Left cardiac atrium (tissue), 4 donors: ENCODE measurements at regions not wholly inside any gene's neighbourhood (a gene's known extent, or its start where the extent isn't known, plus 50 kb on each side); places are given as distances from the start of the nearest gene placed in this dataset.

Experiments
- ATAC-seq, 2 donors: fragments of 200-7000 bp; cut with Tn5 transposase; one replicate each; pipeline ENCODE4 v1.9.1; 2020; ENCODE audit warnings: mild to moderate bottlenecking in 2 of 2, moderate library complexity in 2 of 2
- DNase-seq: peaks from one replicate; pipeline ENCODE4 v3.0.0-alpha.2; 2020
- intact Hi-C, 2 donors: fragments of 100-400 bp; cut with DNase I; formaldehyde crosslinking; loops; one replicate each; pipeline versions ENCODE4 v1.14.1 to v1.15.1; 2022 to 2023
- donor health status: DM: no; HTN: yes; CAD: no.
- donor health status: DM: no; HTN: yes; CAD: no; lungs with severe emphysema.
- donor health status: DM: yes; HTN: yes; CAD: no.
- donor health status: Dilated cardiomyopathy.

DNA sequence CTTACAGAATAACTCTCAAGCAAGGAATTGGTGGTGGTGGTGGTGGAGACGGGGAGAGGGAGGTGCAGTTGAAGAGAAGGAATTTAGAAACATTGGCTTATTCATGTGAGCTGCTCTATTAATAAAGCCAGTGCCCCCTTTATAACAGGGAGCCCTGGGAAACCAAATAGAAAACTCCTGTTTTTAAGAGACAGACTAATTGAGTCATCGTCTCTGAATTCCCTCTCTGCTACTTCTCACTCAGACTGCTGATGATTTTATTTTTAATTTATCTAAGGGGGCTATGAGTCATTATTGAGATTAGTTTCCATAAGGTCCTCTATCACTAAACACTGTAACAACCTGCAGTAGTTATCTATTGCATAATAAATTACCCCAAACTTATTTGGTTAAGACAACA, 145.9 kb upstream of the GALNT15 start:
- intact Hi-C loops: no loop called here

GRCh38 chr3:16030342-16030741, 144.1 kb upstream of the GALNT15 start:
- ATAC-seq (no peak), DNase-seq (no peak)
- intact Hi-C loops: no loop called here

More for the DNA sequence above, 145.9 kb upstream of the GALNT15 start:
- DNase-seq (no peak), ATAC-seq (peak in 1 of 2 donors; percentile 36)

GRCh38 chr3:16031434-16031833, 143.0 kb upstream of the GALNT15 start:
- no peak for ATAC-seq
- DNase-seq: no peak
- intact Hi-C loops: no loop called here

- intact Hi-C loops: no loop called here
Observed at GRCh38 chr3:16033889-16034687, 140.4 kb upstream of the GALNT15 start.

GRCh38 chr3:16040991-16041390, 133.5 kb upstream of the GALNT15 start:
- intact Hi-C loops: no loop called here
- DNase-seq: no peak
- no peak for ATAC-seq

More at GRCh38 chr3:16033889-16034687, 140.4 kb upstream of the GALNT15 start:
- DNase-seq (no peak), ATAC-seq (no peak)

DNA sequence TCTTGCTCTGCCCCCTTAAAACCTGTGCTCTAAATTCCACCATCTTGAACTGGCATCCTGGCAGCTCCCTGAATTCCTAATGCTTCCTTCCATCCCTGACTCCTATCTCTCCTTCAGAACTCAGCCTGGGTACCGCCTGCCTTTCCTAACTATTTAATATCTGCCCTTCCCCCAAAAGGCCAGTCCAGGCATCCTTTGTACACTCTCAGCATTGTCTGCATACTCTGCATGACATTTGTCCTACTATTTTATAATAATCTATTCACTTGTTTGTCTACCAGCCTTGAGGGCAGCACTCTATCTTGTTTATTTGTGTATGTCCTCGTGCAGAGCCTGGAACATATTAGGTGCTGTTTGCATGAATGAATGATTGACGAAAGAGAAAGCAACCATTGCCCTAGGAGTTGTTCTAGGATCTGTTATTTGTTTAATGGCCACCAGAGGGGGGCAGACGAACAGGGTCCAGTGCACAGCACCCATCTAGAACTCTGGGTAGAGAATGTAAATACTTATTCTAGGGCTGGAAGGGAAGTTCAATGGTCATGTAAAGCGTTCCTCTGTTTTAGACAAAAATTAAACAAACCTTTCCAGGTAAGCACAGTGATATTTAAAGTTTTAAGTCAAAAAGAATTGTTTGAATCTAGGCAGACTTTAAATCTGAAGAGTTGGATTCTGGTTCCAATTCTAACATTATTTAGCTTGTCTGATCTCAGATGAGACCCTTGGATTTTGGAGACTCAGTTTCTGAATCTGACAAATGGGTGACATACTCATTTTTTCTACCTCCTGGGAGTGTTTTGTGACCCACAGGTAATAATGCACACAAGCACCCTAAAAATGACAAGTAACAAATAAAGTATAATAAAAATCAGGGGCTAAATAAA, 125.8 kb upstream of the GALNT15 start:
- DNase-seq: peak; percentile 45
- intact Hi-C loops: loop anchor here in 1 of 2 donors (1.0 to 5.0 kb wide), 3 partner anchors 130 to 231 kb away; no protein-coding TSS in a partner anchor
- peak; percentile 88 to 93 for ATAC-seq

- ATAC-seq (peak; percentile 40 to 73), DNase-seq (peak; percentile 33)
- intact Hi-C loops: loop anchor here in 1 of 2 donors (5.0 kb wide), 2 partner anchors 126 to 191 kb away; no protein-coding TSS in a partner anchor
Observed at GRCh38 chr3:16050641-16051467, 123.6 kb upstream of the GALNT15 start.

- DNase-seq: no peak
- no peak for ATAC-seq
- intact Hi-C loops: loop anchor here in 1 of 2 donors (5.0 kb wide), 2 partner anchors 126 to 191 kb away; no protein-coding TSS in a partner anchor
Observed at GRCh38 chr3:16051691-16052090, 122.8 kb upstream of the GALNT15 start.

DNA sequence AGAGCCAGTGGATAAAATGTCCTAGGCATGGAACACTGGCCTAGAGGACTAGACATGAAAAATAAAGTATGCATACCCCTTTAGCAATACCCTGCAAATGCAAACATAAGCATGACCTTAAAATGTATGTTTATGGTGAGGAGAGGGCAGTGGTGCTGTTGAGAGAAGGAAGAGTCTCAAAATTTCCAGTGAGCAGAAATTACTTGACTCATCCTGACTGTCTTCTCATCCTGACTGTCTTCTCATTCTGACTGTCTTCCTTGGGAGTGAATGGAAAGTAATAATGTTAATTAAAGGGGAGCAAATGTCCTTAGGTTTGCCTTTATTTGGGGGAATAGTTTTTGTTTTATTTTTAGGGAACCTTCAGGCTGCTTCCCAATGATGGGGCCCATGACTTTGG, 121.5 kb upstream of the GALNT15 start:
- no peak for DNase-seq
- intact Hi-C loops: loop anchor here in 1 of 2 donors (5.0 kb wide), 2 partner anchors 124 to 189 kb away; no protein-coding TSS in a partner anchor
- ATAC-seq: no peak

- intact Hi-C loops: loop anchor here in 1 of 2 donors (5.0 kb wide), 2 partner anchors 124 to 189 kb away; no protein-coding TSS in a partner anchor
- ATAC-seq (peak in 1 of 2 donors; percentile 64), DNase-seq (no peak)
Observed at GRCh38 chr3:16053794-16054193, 120.7 kb upstream of the GALNT15 start.

DNA sequence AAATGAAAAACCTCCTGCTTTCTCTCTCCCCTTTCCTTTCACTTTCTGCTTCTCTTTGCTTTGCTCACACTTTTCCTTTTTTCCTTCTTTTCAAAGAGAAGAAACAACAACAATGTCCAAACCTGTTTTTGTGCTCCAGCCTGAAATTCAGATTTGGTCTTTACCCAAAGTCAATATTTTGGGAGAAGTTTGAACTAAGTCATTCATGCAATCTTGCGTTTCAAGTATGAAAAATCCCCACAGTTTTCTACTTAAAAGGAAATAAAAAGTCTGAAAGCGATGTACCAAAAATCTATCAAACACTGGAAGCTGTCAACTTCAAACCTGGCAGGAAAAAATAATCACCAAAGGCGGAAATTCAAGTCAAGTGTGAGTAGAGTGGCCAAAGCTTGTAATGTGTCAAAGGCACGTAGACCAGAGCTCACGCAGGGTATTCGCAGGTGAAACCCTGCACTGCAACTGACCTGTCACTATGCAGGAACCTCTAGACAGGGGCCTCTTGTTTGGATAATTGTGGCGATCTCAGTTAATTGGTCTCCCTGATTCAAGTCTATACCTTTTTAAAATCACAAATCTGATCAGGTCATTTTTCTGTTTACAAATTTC, 118.8 kb upstream of the GALNT15 start:
- intact Hi-C loops: no loop called here
- ATAC-seq: no peak
- DNase-seq: no peak

- no peak for ATAC-seq
- no peak for DNase-seq
- intact Hi-C loops: no loop called here
Observed at GRCh38 chr3:16056217-16056616, 118.3 kb upstream of the GALNT15 start.

GRCh38 chr3:16058521-16058920, 116.0 kb upstream of the GALNT15 start:
- no peak for ATAC-seq
- intact Hi-C loops: no loop called here
- no peak for DNase-seq

DNA sequence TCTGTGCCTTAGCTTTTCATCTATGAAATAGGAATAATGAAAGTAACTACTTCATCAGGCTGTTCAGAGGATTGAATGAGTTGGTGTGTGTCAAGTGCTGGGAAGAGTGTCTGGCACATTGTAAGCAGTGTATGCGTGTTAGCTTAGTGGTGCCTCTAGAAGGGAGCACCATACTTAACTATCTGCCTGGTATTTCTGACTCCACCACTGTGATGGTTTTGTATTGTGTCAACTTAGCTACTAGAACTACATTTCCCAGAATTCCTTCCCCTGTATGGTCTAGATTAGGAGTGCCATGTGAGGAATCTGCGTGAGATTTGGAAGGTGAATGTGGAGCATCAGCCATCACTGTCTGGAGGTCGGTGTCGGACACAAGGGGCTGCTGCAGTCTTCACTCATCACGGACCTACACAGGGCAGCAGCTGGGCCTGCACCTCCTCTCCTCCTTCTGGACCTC, 115.4 kb upstream of the GALNT15 start:
- DNase-seq (no peak), ATAC-seq (no peak)
- intact Hi-C loops: no loop called here

DNA sequence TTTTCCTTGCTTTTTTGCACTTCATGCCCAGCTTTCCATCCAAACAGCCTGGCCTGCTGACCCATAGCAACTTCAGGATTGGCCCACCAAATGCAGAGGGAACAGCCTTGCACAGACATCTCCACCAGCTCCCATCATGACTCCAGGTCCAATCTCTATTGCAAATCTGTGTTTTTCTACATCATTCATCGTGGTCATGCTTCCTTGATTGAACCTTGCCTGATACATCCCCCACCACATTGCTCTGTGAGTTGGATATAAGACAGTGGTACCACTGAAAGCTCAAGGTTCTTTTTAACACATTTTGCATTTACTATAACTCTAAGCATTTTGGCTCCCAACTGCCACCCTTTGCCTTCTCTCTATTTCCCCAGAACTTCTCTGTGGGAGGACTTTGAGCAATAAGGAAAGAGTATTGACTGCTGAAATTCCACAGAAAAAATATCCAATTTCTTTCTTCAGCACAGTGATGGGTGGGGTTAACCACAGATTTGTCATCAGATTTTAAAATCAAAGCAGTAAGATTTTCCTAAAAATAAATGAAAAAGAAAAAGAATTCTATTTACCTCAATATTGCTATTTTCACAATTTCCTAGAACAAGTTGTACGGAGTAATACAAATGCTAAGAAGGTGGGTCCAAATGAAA, 114.6 kb upstream of the GALNT15 start:
- intact Hi-C loops: no loop called here
- ATAC-seq (no peak), DNase-seq (no peak)

DNA sequence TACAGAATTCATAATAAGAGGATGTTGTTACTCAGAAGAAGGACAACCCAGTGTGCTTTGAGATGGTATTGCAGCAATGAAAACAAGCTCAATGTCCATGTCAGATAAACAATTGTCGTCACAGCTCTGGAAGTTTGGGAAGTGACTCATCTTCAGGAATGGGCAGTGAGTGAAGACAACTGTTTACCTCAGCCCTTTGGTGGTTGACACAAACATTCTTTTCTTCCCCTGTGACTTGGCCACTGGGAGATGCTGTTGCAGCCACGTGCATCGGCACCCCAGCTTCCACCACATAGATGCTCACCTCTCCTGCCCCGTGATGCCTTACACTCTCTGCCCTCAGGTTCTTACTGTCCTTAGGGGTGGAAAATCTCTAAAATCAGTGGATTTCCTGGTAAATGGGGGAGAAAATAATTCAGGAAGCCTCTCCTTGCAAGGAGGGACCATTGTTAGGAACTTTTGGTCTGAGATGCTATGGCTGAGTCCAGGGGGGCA, 114.1 kb upstream of the GALNT15 start:
- ATAC-seq: peak; percentile 71 to 91
- DNase-seq: peak; percentile 68
- intact Hi-C loops: no loop called here

- ATAC-seq (peak in 1 of 2 donors; percentile 91), DNase-seq (peak; percentile 66)
- intact Hi-C loops: no loop called here
Observed at GRCh38 chr3:16060945-16061344, 113.5 kb upstream of the GALNT15 start.

- DNase-seq (no peak), ATAC-seq (no peak)
- intact Hi-C loops: no loop called here
Observed at GRCh38 chr3:16061491-16061890, 113.0 kb upstream of the GALNT15 start.
